Immature natural killer cell (primary cell): ENCODE measurements at regions not wholly inside any gene's neighbourhood (a gene's known extent, or its start where the extent isn't known, plus 50 kb on each side); places are given as distances from the start of the nearest gene placed in this dataset.

ENCODE experiments used
- DNase-seq, 3 donors: peaks; one replicate each; pipeline ENCODE4 v3.0.0; 2022; ENCODE audit warnings: mixed read lengths in 1 of 3
- H3K27ac Mint-ChIP-seq, 6 donors: one replicate each; pipeline ENCODE4 v1.8.0; 2020; ENCODE audit warnings: mixed read lengths in 6 of 6, mild to moderate bottlenecking in 5 of 6, inconsistent platforms in 4 of 6, moderate library complexity in 3 of 6
- H3K27me3 Mint-ChIP-seq, 3 donors: one replicate each; pipeline ENCODE4 v1.8.0; 2020 to 2021; ENCODE audit warnings: low read depth in 3 of 3, mild to moderate bottlenecking in 3 of 3, mixed read lengths in 3 of 3, moderate library complexity in 3 of 3, inconsistent platforms in 1 of 3
- H3K36me3 Mint-ChIP-seq, 3 donors: one replicate each; pipeline ENCODE4 v1.8.0; 2020; ENCODE audit warnings: mixed read lengths in 3 of 3, inconsistent platforms in 2 of 3, mild to moderate bottlenecking in 2 of 3
- H3K4me1 Mint-ChIP-seq, 2 donors: one replicate each; pipeline ENCODE4 v1.8.0; 2020; ENCODE audit warnings: inconsistent platforms in 2 of 2, mild to moderate bottlenecking in 2 of 2, mixed read lengths in 2 of 2, moderate library complexity in 1 of 2
- H3K4me3 Mint-ChIP-seq, 5 donors: one replicate each; pipeline ENCODE4 v1.8.0; 2020; ENCODE audit warnings: mild to moderate bottlenecking in 5 of 5, mixed read lengths in 5 of 5, inconsistent platforms in 3 of 5, moderate library complexity in 3 of 5
- H3K9me3 Mint-ChIP-seq, 6 donors: one replicate each; pipeline ENCODE4 v1.8.0; 2020; ENCODE audit warnings: mild to moderate bottlenecking in 6 of 6, mixed read lengths in 6 of 6, inconsistent platforms in 4 of 6, moderate library complexity in 3 of 6

DNA sequence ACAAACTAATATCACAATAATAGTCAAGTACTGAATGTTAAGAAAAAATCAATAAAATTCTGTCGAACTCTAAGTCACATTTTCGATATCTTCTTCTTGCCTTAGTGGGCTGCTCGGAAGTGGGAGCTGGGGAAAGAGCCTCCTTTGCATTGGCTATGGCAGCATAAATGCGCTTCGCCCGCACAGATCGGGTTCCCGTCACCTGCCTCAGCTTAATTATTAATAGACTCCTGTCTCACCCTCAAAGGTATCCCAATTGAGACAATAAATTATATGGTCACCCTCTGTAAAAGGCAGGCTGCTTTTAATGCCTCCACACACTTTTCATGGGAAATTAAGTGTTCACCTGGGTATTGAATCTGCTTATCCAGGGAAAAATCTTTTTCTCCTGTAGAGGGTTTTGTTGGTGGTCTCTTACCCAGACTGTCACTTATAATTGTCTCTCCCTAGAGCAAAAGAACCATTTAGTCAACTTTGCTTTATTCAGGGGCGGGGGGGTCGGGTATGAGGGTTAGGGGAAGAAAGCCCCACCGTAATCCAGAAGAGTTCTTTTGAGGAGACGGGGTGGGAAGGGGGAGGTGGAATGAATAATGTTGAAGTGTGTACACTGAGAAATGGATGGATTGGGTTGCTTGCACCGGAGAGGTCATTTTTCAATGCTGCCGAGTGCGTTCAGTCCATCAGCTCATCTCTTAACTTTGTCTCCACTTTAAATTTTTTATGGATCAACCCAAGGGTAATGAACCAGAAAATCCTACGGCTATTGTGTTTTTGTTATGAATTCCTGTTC, 682.6 kb upstream of the SGCG start:
- Mint-ChIP-seq H3K4me3 (no peak overlapping the region), H3K27me3 (peaks cover under 1 to 3% (median 3%) of the 10 kb centered on the region in 3 donors), H3K9me3 (peaks cover 5 to 33% (median 11%) of the 10 kb centered on the region in 6 donors), H3K27ac (no peak overlapping the region), H3K36me3 (no peaks in the 10 kb centered on the region), H3K4me1 (no peaks in the 10 kb centered on the region)
- no peak for DNase-seq

DNA sequence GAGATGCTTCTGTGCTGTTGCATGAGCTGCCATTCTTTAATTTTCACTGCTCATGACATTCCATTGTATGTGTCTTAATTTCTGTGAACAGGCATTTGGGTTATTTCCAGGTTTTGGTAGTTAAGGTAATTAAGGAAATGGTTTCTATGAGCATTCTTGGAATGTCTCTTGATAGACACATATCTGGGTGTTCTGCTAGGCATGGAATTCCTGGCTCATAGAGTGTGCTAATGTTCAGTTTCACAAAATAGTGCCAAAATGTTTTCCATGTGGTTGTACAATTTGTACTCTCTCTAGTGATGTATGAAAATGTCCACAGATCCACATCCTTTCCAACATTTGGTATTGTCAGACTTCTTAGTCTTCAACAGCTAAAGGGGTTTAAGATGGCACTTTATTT, 680.9 kb upstream of the SGCG start:
- H3K9me3 Mint-ChIP-seq, result peaks cover 2 to 21% (median 9%) of the 10 kb centered on the region in 6 donors
- no peaks in the 10 kb centered on the region for H3K36me3 Mint-ChIP-seq
- no peak overlapping the region for H3K27ac Mint-ChIP-seq
- no peaks in the 10 kb centered on the region for H3K4me1 Mint-ChIP-seq
- no peak for DNase-seq
- H3K27me3 Mint-ChIP-seq, result peaks cover 1 to 3% (median 2%) of the 10 kb centered on the region in 3 donors
- no peak overlapping the region for H3K4me3 Mint-ChIP-seq

DNA sequence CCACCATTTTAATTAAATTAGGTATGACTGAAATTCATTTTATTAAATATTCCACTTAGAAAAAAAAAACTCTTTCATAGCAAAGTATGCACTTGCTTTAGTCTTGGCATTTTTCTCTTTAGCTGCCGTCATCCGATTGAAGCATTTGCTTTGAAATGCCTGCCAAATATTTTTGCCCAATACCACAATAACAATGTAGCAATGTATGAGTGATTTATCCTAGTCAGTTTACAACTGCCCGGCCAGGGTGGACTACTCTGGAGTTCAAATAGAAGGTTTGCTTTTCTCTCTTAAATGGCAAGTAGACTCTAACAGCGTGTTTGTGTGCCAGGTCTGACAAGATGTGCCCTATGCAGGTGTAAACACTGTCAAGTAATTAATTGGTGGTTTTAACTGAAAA, 675.3 kb upstream of the SGCG start:
- Mint-ChIP-seq H3K27me3 (peaks cover 0 to 2% (median 2%) of the 10 kb centered on the region in 3 donors), H3K36me3 (peaks cover 0 to 3% (median 0%) of the 10 kb centered on the region in 3 donors), H3K4me3 (no peak overlapping the region), H3K4me1 (no peaks in the 10 kb centered on the region), H3K27ac (no peak overlapping the region), H3K9me3 (peaks cover 0 to 29% (median 6%) of the 10 kb centered on the region in 6 donors)
- no peak for DNase-seq

DNA sequence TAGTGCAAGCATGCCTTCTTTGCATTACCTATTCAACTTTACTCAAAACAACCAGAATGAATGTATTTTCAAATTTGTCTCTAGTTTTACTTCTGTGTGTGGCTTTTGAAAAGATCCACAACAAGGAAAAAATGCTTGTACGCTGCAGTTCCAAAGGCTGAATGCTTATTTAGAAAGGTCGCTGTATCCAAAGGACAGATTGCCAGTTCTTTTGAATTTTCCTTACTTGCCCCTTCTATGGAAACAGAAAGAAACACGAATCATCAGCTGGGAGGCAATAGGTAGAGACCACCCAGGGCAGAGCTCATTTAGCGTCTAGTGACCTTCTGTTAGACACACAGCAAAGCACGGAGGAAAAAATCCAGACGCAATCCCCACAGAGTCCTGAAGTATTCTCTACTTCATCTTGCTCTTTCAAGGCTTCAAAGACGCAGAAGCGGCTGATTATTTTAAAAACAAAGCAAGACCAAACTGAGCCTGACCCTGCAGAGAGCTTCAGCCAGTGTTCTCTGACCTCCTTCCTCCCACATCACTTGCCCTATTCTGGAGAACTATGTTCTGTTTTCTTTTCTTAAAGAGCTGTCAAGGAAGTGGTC, 674.6 kb upstream of the SGCG start:
- no peak overlapping the region for H3K4me3 Mint-ChIP-seq
- H3K27ac Mint-ChIP-seq, result no peak overlapping the region
- no peaks in the 10 kb centered on the region for H3K4me1 Mint-ChIP-seq
- DNase-seq, result no peak
- peaks cover 0 to 28% (median 7%) of the 10 kb centered on the region in 6 donors for H3K9me3 Mint-ChIP-seq
- peaks cover 0 to 2% (median 2%) of the 10 kb centered on the region in 3 donors for H3K27me3 Mint-ChIP-seq
- H3K36me3 Mint-ChIP-seq, result peaks cover 0 to 3% (median 0%) of the 10 kb centered on the region in 3 donors

DNA sequence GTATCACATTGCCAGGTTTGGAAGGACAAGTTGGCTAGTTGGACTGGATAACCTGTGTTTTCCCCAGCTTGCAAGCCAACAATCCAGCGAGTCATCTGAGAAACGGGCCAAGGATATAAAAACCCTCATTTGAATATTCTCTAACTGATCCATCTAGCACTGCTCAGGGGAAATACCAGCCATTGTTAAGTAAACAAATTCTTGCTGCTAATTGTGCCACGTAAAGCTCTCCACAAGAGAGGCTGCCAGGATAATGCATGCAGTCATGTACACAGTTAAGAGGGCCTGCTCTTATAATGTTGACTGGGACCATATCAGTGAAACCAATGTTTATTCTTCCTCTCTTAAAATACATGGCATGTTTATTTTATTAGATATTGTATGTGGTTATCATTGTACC, 663.2 kb upstream of the SGCG start:
- no peak for DNase-seq
- Mint-ChIP-seq H3K36me3 (no peaks in the 10 kb centered on the region), H3K27me3 (peaks cover 0 to 2% (median 0%) of the 10 kb centered on the region in 3 donors), H3K9me3 (peaks cover 3 to 16% (median 10%) of the 10 kb centered on the region in 6 donors), H3K27ac (no peak overlapping the region), H3K4me1 (no peaks in the 10 kb centered on the region), H3K4me3 (no peak overlapping the region)

DNA sequence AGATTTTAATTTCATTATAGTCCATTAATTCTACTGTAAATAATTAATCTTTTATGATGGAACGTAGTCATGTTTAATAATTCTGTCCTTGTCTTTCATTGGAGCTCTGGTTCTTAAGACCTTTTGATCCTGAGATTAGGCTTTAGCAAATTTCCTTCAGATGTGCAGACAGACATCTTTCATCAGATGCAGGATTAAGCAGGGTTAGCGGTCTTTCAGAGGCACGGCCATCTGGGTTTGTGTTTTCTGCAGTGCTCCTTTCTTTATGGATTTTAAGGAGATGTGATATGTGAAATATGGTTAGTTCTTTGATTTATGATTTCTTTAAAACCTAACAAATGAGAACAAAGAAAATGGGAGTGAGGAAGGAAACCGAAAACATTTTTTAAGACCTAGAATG, 643.9 kb upstream of the SGCG start:
- H3K4me1 Mint-ChIP-seq, result no peaks in the 10 kb centered on the region
- H3K9me3 Mint-ChIP-seq, result peaks cover 15 to 34% (median 18%) of the 10 kb centered on the region in 6 donors
- no peaks in the 10 kb centered on the region for H3K36me3 Mint-ChIP-seq
- H3K4me3 Mint-ChIP-seq, result no peak overlapping the region
- DNase-seq, result no peak
- no peak overlapping the region for H3K27ac Mint-ChIP-seq
- H3K27me3 Mint-ChIP-seq, result peaks cover 0 to 2% (median 1%) of the 10 kb centered on the region in 3 donors

DNA sequence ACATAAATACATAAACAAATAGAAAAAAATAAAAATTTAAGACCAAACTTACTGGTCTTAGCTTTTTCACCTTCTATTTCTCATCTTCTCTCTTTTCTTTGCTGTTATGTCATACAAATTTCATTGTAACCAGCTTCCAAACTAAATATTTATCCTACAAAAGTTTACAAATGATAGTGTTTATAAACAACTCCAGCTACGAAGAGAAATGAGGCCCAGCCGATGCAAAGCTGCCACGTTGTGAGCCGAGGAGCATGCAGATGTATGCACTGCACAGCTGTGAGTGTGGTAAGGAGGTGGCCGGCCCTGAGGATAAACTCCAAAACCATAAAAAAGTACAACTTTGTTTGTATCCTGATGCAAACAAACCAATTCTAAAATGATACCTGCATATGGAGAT, 642.4 kb upstream of the SGCG start:
- Mint-ChIP-seq H3K4me3 (no peak overlapping the region), H3K27ac (no peak overlapping the region), H3K36me3 (no peaks in the 10 kb centered on the region), H3K4me1 (no peaks in the 10 kb centered on the region), H3K9me3 (peaks cover 10 to 34% (median 13%) of the 10 kb centered on the region in 6 donors), H3K27me3 (peaks cover 0 to 2% (median 0%) of the 10 kb centered on the region in 3 donors)
- DNase-seq, result no peak

DNA sequence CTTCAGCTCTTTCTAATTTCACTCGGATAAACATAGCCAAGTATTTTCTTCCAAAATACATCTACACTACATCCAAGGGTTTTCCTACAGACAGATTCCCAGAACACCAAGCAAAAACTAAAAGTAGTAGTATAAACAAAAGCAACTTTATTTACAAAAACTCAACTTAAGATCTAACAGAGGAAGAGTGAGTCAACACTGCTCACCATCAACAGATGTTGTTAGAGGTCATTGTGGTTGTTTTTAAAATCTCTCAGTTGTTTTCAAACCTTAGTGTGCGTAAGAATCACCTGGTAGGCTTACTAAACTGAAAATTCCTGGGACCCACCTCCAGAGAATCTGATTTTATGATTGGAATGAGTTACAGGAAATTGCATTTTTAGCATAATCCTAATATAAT, 631.7 kb upstream of the SGCG start:
- H3K36me3 Mint-ChIP-seq, result peaks cover 0 to 4% (median 4%) of the 10 kb centered on the region in 3 donors
- no peak overlapping the region for H3K4me3 Mint-ChIP-seq
- no peak overlapping the region for H3K27ac Mint-ChIP-seq
- peaks cover 20 to 62% (median 30%) of the 10 kb centered on the region in 6 donors for H3K9me3 Mint-ChIP-seq
- H3K27me3 Mint-ChIP-seq, result peaks cover 0 to 3% (median 2%) of the 10 kb centered on the region in 3 donors
- H3K4me1 Mint-ChIP-seq, result no peaks in the 10 kb centered on the region
- no peak for DNase-seq

DNA sequence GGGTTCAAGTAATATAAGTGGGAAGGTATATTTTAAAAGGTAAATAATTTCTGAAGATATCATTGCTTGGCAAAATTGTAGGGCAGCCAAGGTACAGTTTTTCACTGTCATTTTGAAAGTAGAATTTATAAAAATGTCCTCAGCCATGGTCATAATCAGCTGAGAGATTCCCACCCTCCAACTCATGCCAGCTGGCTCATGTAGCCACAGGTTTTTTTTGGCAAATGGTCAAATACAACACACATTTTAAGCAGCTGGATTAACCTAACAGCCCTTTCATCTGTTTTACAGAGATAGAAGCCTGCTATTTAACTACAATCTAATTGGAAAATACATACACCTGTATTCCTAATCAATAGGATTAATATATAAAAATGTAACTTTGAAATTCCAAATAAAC, 619.2 kb upstream of the SGCG start:
- Mint-ChIP-seq H3K4me1 (no peaks in the 10 kb centered on the region), H3K9me3 (peaks cover 4 to 38% (median 19%) of the 10 kb centered on the region in 6 donors), H3K4me3 (no peak overlapping the region), H3K27ac (no peak overlapping the region), H3K36me3 (peaks cover 0 to 2% (median 0%) of the 10 kb centered on the region in 3 donors), H3K27me3 (peaks cover 0 to 2% (median 0%) of the 10 kb centered on the region in 3 donors)
- no peak for DNase-seq

DNA sequence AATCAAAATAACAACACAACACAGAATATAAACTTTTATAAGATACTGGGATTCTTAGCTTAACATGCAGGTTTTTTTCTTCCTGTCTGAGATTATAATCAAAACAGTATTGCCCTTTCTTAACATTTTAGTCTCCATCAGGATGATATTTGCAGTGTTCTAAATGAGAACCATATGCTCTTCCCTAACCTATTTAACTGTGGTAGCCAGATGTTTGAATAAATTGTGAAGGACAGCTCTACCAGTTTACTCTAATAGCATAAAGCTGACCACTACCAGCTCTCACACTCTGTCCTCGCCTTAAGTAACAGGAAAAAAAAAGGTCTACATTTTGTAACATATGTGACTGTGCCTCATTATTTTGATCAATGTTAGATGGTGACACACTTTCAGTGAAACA, 618.7 kb upstream of the SGCG start:
- DNase-seq, result no peak
- peaks cover 0 to 2% (median 0%) of the 10 kb centered on the region in 3 donors for H3K27me3 Mint-ChIP-seq
- H3K4me3 Mint-ChIP-seq, result no peak overlapping the region
- no peaks in the 10 kb centered on the region for H3K4me1 Mint-ChIP-seq
- no peak overlapping the region for H3K27ac Mint-ChIP-seq
- H3K36me3 Mint-ChIP-seq, result no peaks in the 10 kb centered on the region
- peaks cover 2 to 34% (median 15%) of the 10 kb centered on the region in 6 donors for H3K9me3 Mint-ChIP-seq

DNA sequence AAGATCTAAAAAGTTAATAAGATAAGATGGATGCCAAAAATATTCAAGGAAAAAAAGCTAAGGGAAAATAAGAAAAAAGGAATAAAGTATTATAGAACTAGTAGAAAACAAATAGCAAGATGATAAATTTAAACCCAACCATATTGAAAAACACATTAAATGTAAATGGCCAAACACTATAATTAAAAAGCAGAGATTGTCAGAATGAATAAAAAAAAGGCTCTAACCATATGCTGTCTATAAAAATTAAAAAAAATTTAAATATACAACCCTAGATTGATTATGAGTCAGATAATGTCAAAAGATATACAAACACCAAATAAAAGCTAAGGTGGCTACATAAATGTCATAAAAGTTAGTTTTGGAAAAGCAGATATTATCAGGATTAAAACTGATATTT, 617.5 kb upstream of the SGCG start:
- Mint-ChIP-seq H3K27ac (no peak overlapping the region), H3K9me3 (peaks cover 3 to 40% (median 15%) of the 10 kb centered on the region in 6 donors), H3K4me1 (no peaks in the 10 kb centered on the region), H3K27me3 (peaks cover 0 to 2% (median 0%) of the 10 kb centered on the region in 3 donors), H3K36me3 (no peaks in the 10 kb centered on the region), H3K4me3 (no peak overlapping the region)
- no peak for DNase-seq

DNA sequence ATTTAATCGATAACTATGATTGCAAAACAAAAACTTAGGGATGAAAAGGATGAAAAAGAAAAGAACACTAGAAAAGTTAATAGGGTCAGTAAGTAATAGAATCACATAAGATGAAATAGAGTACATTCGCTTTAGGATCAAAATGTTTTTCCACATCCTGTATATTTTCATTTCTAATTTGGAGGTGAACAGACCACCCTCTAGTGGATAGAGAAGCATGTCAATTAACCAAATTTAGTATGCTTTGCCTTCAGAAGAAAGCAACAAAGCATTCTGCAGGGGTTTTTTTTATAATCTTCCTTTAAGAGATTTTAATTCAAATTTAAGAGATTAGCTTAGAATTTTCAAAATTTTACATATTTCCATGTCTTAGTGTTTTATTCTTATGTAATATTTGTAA, 611.0 kb upstream of the SGCG start:
- H3K4me1 Mint-ChIP-seq, result no peaks in the 10 kb centered on the region
- no peaks in the 10 kb centered on the region for H3K36me3 Mint-ChIP-seq
- DNase-seq, result no peak
- peaks cover 4 to 59% (median 17%) of the 10 kb centered on the region in 6 donors for H3K9me3 Mint-ChIP-seq
- H3K27ac Mint-ChIP-seq, result no peak overlapping the region
- no peaks in the 10 kb centered on the region for H3K27me3 Mint-ChIP-seq
- no peak overlapping the region for H3K4me3 Mint-ChIP-seq

DNA sequence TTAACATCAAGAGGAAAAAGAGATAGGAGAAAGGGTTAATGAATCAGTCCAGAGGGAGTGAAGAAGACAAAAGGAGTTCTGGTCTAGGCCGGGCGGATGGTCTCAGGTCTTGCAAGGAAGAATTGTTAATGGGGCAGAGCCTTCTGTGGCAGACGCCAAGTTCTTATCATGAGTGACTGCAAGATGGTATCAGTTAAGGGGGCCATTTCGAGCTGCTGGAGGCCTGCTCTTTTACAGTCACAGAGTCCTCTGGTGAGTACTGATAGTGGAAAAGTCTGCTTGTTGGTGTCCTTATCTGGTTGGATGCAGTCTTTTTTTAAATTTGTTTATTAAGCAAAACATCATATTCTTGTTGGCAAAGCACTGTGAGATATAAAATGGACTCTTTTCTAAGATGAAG, 590.9 kb upstream of the SGCG start:
- H3K36me3 Mint-ChIP-seq, result no peaks in the 10 kb centered on the region
- no peak overlapping the region for H3K27ac Mint-ChIP-seq
- H3K4me3 Mint-ChIP-seq, result no peak overlapping the region
- peaks cover 7 to 46% (median 21%) of the 10 kb centered on the region in 6 donors for H3K9me3 Mint-ChIP-seq
- H3K4me1 Mint-ChIP-seq, result no peaks in the 10 kb centered on the region
- peaks cover 0 to 2% (median 1%) of the 10 kb centered on the region in 3 donors for H3K27me3 Mint-ChIP-seq
- no peak for DNase-seq

DNA sequence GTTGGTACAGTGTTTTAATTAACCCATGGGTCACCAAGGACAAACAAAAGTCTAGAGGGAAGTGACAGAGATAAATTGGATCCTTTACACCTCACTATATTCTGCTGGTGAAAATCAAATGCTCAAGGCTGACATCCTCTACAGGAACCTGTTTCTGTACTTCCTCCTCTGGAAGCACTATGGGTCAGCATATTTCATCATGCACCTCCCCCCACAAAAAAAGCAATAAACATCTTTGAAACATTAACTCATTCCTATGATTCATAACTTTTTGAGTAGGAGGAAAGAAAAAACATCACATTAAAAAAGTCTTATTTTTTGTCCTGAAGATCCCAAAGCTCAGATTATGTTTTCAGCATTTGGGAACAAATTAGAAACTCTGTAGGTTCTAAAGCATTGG, 588.3 kb upstream of the SGCG start:
- Mint-ChIP-seq H3K36me3 (no peaks in the 10 kb centered on the region), H3K9me3 (peaks cover 8 to 21% (median 15%) of the 10 kb centered on the region in 6 donors), H3K4me3 (no peak overlapping the region), H3K4me1 (no peaks in the 10 kb centered on the region), H3K27ac (no peak overlapping the region), H3K27me3 (peaks cover 0 to 1% (median 0%) of the 10 kb centered on the region in 3 donors)
- DNase-seq, result no peak
